ENCODE measurements at regions not wholly inside any gene's neighbourhood (a gene's known extent, or its start where the extent isn't known, plus 50 kb on each side); places are given as distances from the start of the nearest gene placed in this dataset.
"Not testable (repeated sequence)": the region's sequence is repeated elsewhere in the genome, so short reads cannot be mapped to it uniquely, and the experiment has no call there.

DNA sequence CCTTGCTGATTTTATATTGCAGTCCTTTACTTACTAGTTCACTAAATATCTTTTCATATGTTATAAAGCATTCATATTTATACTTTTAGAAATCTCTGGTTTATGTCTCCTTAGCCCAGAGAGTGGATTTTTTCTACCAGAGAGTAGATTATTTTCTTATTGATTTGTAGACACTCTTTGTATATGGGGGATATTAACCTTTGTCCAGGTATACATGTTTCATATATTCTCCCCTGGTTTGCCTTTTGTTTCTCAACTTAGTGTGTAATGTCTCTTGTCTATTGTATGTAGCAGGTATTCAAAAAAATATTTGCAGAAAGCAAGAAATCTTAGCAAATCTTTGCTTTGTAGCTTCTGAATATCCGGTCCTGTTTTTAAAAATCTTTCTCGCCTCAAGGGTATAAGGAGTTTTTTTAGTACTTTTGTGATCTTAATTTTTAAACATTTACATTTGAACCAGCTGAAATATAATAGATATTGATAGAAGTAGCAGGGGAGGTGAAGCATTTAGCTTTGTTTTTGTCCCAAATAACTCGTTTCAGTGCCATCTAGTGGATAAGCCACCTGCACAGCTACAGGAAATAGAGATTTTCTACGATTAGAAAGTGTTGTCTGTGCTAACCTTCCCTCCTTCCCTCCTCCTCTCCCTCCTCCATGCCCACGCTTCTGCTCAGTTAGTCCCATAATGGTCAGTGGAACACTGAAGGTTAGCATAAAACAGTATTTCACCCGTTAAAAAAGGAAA is 97.0 kb downstream of the PHETA1 start:
- peak in 1 of 2 donors; percentile 7 for DNase-seq

DNA sequence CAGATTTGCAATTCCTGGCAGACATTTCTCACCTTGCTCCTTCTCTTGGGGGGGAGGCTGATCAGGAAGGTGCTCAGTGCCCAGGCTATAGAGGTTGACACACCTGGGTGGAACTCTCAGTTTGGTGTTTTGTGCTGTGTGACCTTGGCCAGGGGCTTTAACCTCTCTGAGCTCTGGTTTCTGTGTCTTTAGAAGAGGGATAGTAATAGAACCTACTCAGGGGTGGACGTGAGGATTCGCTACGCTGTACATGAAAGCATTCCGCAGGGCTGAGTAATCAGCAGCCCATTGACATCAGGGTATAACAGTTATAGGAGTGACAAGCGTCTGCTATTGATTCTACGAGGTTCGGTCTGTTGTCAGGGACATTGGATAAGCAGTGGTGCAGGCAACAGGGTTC is 98.1 kb downstream of the PHETA1 start:
- no peak for DNase-seq

DNA sequence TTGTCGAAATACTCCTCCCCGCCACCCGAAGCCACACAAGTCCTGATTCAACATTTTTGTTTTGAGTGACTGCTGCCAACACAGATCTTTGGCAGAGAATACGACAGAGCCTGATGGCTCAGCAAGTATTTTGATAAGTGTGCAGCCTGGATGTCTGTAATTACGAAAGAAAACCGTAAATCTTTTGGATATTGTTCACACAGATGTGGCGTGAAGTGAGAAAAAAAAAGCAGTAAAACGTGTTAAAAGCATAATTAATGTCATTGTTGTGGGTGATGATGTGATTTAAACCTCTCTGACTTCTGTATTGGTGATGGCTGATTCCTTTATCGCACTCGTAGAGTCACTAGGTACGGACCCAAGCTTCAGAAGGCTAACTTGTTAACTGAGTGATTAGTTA is 98.7 kb downstream of the PHETA1 start:
- no peak for DNase-seq

DNA sequence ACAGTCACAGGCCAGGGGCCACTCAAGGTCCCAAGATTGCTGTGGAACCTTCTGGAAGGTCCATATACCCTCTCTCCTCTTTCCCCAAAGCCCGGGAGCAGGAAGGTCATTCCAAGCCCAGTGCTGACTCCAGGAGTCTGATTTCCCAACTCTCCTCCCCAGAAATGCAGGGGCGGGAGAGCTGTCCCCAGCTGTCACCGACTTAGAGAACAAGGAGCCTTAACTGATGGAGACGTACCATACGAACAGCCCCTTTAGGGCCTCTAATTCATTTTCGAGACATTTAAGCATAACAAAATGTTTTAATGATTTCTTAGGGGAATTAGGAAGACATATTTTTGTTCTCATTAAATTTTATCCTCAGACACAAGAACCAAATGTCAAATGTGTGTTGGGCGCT is 99.2 kb downstream of the PHETA1 start:
- DNase-seq = no peak

DNA sequence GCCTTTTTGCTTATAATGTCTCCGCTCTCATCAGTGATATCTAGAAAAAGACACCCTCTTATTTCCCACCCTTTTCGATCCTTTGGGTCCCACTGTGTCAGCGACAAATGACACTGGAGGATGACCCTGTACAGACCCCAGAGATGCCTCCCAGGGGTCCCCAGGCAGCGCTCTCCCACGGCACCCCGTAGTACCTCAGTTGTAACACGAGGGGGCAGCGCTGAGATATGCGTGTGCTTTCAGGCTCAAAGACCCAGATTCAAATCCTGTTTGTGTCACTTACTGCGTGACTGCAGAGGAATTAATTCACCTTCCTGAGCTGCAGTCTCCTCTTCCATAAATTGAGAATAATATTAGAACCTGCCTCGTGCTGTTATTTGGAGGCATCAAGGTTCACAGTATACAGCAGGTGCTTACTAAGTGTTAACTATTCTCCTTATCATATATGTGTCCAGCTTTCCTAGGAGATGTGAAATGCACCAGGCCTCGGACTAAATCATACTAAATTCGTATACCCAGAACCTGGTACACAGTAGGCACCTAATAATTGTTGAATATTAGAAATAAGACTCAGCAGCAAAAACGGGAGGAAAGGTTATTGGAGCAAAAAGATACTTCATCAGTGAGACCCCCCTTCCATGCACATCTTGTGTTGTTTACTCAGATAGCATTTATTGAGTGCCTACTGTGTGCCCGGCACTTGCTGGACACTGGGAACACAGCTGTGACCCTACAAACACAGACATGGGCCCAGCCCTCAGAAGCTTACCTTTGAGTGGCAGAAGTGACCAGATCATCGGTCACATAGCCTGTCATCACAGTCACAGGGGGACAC is 99.9 kb downstream of the PHETA1 start:
- DNase-seq = peak in 1 of 2 donors; percentile 10

DNA sequence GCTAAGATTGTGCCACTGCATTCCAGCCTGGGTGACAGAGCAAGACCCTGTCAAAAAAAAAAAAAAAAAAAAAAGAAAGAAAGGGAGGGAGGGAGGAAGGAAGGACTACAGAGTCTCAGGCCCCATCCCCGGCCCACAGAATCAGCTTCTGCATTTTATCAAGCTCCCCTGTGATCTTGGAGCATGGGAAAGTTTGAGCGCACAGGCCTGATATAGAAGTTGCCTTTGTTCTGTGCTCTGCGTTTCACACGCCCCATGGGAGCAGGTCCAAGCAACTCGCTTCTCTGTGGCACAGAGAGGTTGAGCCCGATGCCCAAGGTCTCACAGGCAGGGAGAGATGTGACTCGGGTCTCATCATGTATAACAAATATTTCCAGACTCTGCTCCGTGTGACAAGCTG is 101.8 kb downstream of the PHETA1 start:
- no peak for DNase-seq

DNA sequence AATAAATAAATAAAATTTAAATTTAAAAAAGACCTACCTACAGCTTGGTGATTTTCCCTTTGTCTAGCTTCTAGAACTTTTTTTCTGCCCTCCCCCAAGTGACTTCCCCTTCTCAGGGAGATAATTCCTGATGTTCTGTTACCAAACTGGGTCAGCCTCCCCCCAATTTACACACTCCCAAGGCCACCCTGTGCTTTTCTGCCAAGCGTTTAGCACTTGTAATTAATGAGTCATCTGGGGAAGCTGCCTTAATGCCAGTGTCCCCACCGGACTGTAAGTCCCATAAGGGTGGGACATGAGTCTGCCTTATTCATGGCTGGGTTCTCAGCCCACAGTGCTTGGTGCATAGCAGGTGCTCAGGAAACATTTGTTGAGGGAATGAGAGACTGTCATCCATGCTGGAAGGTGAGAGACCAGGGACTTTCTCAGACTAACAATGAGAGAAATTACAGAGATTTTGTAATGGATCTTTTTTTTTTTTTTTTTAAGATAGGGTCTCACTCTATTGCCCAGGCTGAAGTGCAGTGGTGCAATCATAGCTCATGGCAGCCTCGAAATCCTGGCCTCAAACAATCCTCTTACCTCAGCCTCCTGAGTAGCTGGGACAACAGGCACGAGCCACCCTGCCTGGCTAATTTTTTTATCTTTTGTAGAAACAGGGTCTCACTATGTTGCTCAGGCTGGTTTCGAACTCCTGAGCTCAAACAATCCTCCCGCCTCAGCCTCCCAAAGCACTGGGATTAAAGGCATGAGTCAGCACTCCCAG is 106.8 kb downstream of the PHETA1 start:
- no peak for DNase-seq

DNA sequence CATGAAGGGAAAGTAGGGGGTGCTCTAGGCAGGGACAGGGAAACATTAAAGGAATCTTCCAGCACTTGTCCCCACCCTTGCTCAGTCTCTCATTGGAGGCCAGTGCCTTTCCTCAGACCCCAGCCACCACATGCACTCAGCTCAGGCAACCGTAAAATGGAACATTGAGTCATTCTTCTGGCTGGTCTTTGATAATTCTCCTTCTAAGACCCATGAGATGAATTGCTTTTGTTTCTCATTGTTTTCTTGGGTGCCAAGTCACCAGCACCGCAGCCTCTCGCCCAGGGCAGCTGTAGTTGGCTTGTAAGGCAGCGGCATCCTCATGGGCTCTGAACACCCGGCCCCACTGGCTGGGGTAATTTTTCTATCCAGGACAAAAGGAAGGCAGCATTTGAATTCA is 108.2 kb downstream of the PHETA1 start:
- no peak for DNase-seq

DNA sequence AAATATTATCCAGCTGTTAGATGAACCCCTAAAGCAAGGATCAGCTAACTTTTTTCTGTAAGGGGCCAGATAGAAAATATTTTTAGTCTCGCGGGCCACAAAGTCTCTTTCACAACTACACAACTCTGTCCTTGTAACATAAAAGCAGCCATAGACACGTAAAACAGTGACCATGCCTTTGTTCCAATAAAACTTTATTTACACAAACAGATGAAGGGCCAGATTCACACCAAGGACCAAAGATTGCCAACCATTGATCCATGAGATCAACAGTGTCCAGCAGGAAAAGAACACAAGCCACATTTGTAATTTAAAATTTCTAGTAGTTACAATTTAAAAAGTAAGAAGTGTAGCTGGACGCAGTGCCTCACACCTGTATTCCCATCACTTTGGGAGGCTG is 109.7 kb downstream of the PHETA1 start:
- no peak for DNase-seq

DNA sequence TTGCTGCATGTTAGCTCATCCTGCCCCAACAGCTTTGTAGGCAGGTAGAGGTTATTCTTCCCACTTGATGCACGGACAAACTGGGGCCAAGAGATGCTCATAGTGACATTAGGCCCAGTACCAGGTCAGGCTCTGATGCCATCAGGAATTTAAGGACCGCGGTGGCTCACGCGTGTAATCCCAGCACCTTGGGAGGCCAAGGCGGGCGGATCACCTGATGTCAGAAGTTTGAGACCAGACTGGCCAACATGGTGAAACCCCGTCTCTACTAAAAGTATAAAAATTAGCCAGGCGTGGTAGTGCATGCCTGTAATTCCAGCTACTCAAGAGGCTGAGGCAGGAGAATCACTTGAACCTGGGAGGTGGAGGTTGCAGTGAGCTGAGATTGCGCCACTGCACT is 110.8 kb downstream of the PHETA1 start:
- not testable (repeated sequence) for DNase-seq

DNA sequence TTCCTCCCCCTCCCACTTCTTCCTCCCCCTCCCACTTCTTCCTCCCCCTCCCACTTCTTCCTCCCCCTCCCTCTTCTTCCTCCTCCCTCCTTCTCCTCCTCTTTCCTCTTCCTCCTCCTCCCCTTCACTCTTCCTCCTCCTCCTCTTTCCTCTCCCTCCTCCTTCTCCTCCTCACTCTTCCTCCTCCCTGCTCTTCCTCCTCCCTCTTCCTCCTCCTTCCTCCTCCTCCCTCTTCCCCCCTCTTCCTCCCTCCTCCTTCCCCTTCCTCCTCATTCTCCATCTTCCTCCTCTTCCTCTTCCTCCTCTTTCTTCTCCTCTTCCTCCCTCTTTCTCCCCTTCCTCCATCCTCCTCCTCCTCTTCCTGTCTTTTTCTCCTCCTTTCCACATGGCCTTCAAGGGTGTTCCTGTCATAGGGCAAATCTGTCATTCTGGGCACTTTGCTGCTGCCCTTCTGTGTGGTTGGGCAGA is 111.4 kb downstream of the PHETA1 start:
- no peak for DNase-seq

DNA sequence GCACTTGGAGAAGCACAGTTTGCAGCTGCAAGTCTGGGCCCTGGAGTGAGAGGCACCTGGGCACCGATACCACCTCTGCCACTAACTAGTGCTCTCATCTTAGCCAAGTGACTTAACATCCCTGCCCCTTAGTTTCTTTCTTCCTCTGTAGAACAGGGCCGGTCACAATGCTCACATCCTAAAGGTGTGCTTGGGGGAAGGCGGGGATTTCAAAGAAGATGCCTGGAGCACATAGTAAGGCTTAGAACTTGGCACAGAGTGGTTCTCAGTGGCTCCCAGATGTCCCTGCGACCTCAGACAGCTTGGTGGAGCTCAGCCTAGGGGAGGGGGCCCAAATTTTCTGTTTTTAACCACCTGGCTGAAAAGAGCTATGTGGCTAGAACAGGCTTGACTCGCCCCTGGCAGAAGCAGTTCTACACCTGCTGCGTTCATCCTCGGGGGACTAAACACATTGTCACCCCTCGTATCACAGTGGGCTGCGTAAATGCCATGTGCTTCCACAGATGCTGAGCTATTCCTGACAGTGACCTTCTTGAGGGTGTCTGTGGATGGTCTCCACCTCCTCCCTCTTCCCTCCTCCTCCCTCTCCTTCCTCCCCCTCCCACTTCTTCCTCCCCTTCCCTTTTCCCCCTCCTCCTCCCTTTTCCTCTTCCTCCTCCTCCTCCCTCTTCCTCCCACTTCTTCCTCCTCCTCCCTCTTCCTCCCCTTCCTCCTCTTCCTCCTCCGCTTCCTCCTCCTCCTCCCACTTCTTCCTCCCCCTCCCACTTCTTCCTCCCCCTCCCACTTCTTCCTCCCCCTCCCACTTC is 112.1 kb downstream of the PHETA1 start:
- DNase-seq = no peak

DNA sequence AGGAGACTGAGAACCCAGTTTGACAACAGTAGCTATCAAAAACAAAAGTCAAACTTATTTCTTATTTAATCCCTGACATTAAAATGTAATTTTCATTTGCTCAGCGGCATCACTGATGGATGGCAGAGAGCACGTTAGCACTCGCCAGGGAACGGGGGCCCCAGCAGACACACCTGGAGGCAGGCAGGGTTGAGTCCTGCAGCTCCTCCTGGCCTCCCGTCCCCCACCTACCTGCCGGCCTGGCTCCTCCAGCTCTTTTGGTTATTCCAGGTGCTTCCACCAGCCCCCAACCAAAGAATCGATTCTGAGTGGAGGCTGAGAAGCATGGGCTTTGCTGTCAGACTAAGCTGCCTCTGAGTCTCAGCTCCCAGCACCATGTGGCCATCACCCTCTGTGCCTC is 113.6 kb downstream of the PHETA1 start:
- DNase-seq = no peak

DNA sequence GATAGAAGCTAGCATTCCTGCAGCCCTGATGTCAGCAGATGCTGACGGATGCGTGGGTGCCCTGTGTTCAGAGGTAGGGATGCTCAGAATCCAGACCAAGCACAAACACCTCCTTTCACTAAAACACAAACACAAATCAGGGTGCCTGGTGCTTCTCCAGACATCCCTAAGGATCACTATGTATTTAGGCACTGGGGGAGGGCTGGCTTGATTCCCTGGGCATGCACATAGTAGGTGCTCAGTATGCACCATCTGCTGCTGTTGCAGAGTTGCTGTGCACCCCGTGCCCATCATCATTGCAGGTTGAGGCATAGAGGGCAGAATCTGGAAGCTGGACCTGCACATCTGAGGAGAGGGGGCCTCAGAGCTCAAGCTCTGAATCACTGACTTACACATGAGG is 114.8 kb downstream of the PHETA1 start:
- DNase-seq = no peak

DNA sequence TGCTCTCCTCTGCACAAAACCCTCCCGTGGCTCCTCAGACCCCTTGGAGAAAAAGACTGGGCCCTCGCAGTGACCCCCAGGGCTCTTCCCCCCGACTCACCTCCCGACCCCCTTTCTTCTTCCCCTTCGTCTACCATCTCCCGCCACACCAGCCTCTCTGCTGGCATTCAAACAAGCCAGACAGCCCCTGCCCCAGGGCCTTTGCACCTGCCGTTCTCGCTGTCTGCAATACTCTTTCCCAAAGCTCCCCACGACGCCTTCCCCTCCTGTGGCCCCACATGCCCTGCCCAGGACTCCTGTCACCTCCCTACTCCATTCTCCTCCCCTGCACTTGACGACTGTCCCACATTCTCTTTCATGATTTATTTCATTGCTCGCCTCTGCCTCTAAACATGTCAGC is 115.7 kb downstream of the PHETA1 start:
- no peak for DNase-seq

DNA sequence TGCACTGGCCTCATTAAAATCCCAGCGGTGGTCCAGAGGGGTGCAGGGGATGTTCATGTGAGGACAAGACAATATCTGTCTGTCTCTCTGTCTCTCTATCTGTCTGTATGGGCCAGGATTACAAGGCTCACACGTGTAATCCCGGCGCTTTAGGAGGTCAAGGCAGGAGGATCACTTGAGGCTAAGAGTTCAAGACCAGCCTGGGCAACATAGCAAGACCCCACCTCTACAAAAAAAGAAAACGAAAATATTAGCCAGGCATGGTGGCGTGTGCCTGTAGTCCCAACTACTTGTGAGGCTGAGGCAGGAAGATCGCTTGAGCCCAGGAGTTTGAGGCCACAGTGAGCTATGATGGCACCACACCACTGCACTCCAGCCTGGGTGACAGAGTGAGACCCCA is 117.1 kb downstream of the PHETA1 start:
- no peak for DNase-seq

DNA sequence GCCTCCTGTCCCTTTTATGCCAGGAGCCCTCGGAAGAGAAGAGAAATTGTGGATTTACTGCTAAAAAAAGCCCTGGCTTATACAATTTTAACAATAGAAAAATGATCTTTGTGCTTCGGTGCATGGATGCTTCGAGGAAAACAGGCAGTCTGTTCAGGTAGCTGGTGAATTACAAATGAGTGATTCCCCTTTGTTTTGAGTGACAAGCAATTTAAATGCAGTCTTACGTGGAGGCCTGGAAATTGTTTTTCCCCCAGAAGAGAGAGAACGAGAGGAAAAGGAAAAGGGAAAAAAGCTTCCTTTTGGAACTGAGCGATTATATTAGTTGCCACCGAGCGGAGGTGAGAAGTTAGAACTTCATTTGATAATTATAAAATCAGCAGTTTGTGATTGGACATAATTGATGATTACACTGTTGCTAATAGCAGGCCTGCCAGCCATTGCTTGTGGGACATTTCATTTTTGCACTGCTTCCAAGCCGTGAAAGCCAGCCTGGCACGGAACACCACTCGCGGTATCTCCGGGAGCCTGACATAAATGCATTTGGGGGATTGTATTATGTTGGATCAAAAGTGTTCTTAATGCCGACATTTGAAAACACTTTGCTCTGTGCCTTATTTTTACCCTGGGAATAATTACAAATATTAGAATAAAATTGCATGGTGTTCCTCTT is 117.7 kb downstream of the PHETA1 start:
- DNase-seq = no peak

DNA sequence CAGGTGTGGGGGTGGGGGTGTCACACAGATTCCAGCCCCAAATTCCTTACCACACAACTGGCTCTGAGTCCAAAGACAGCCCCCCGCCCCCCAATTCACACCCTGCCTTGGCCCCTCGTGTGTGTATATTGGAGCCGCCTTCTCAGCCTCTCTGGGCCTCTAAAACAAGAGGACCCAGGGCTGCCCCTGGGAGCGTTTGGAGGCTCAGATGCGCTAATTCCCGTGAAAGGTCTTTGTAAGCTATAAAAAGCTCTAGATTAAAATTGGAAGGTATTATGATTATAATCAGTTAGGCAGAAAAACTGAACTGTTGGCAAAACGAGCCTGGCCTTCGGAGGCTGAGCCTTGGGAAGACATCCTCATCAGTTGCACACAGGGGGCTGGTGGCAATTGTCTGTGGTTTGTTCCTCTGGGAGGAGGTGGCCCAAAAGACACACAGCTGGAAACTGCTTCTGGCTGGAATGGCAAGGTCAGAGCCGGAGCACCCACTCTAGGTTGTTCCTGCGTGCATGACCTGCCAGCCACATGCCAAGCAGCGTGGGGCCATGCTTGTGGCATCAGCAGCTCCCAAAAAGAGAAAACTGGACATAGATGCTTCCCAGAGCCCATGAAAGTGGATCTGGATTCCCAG is 118.5 kb downstream of the PHETA1 start:
- DNase-seq = no peak

DNA sequence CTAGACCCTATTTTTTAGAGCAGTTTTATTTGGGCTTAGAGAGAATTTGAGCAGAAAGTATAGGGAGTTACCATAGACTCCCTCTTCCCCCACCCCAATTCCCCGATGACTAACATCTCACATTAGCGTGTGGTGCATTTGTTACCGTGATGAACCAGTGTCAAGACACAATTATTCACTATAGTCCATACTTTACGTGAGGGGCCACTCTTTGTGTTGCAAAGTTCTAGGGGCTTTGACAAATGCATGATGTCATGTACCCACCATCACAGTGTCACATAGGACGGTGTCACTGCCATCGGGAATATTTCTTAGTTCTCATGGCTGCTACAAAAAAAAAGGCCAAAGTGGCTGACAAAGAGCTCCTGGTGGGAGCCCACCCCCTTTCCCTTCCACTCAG is 119.1 kb downstream of the PHETA1 start:
- no peak for DNase-seq

DNA sequence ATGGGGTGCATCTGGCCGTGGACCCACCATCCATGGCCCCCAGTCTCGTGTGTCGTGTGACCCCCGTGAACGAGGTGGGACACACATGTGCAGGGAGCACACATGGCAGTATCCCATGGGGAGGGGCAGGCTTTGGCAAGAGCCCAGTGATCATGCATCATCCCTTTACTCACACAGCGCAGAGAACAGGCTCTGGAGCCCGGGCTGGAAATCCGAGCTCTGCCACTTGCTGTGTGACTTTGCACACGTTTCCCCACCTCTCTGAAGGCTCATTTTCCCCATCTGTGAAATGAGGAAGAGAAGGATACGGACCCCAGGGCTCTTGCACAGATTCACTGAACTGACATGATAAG is 119.9 kb downstream of the PHETA1 start:
- DNase-seq = no peak

DNA sequence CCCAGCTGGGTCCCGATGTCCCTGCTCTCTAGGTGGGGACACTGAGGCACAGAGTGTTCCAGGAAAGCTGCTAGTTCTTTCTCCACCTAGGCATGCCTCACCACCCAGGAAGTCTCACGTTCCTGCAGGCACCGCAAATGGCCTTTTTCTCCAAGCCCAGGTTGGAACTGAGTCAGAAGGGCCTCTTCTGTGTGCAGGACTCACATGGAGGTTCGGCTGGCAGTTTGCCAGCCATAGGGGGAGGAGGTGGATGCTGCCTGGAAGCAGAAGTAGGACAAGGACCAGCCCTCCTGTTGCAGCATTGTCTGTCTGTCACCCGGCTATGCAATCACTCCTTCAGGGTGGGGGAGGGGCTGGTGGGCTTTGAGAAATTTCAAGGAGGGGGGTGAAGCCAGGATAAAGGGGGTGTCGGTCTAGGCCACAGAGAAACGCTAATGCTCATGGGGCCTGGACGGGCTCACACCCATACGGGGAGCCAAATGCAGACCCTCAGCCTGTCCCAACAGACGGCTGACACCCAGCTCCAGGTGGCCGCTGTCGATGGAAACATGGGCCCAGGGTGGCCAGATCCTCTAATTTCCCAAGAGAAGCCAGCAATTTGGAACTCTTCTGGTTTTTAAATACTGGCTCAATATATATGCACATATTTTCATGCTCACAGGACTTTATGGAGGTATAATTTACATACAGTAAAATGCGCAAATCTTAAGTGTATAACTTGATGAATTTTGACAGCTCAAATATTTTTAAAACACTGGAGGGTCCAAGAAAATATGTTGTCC is 120.5 kb downstream of the PHETA1 start:
- peak in 1 of 2 donors; percentile 69 for DNase-seq
